ENCODE measurements at regions not wholly inside any gene's neighbourhood (a gene's known extent, or its start where the extent isn't known, plus 50 kb on each side); places are given as distances from the start of the nearest gene placed in this dataset.

- intact Hi-C loops (cut with DNase I): no loop called here
- H3K27me3 ChIP-seq: no peaks in the 10 kb centered on the region
- no peak for DNase-seq
- H3K27ac ChIP-seq: no peak overlapping the region
- 91 to 92% (median 91%) methylated on average over 5 of the region's 5 CpGs for WGBS, 3 donors
- H3K36me3 ChIP-seq: no peaks in the 10 kb centered on the region
- no peaks in the 10 kb centered on the region for H3K9me3 ChIP-seq
- no peak overlapping the region for H3K4me3 ChIP-seq
- no peaks in the 10 kb centered on the region for H3K4me1 ChIP-seq (ENCODE audit: insufficient read depth)
- TF ChIP-seq CTCF (IDR thresholded peaks at IDR 0.05) (no peak), POLR2A (IDR thresholded peaks at IDR 0.05) (no peak), EP300 (IDR thresholded peaks at IDR 0.05) (no peak)
Observed at GRCh38 chr3:20698896-20699295, 512.9 kb upstream of the SGO1 start.

GRCh38 chr3:20696388-20697150 lies 510.6 kb upstream of the SGO1 start:
- intact Hi-C loops (cut with DNase I): no loop called here
- no peak for TF ChIP-seq EP300 (IDR thresholded peaks at IDR 0.05)
- TF ChIP-seq CTCF (IDR thresholded peaks at IDR 0.05): no peak
- no peak for TF ChIP-seq POLR2A (IDR thresholded peaks at IDR 0.05)
- H3K36me3 ChIP-seq: no peaks in the 10 kb centered on the region
- no peak overlapping the region for H3K4me3 ChIP-seq
- no peak for DNase-seq
- no peak overlapping the region for H3K27ac ChIP-seq
- no peaks in the 10 kb centered on the region for H3K9me3 ChIP-seq
- 83 to 87% (median 87%) methylated on average over 4 of the region's 4 CpGs for WGBS, 3 donors
- H3K4me1 ChIP-seq (ENCODE audit: insufficient read depth): no peaks in the 10 kb centered on the region
- no peaks in the 10 kb centered on the region for H3K27me3 ChIP-seq

- Histone ChIP-seq H3K4me3 (no peak overlapping the region), H3K9me3 (no peaks in the 10 kb centered on the region), H3K27ac (no peak overlapping the region), H3K36me3 (no peaks in the 10 kb centered on the region), H3K27me3 (no peaks in the 10 kb centered on the region), H3K4me1 (ENCODE audit: insufficient read depth) (no peaks in the 10 kb centered on the region)
- no peak for DNase-seq
- intact Hi-C loops (cut with DNase I): no loop called here
- TF ChIP-seq CTCF (IDR thresholded peaks at IDR 0.05) (no peak), POLR2A (IDR thresholded peaks at IDR 0.05) (no peak), EP300 (IDR thresholded peaks at IDR 0.05) (no peak)
- 14 to 24% (median 23%) methylated on average over 2 of the region's 2 CpGs for WGBS, 3 donors
Observed at GRCh38 chr3:20692675-20693074, 506.7 kb upstream of the SGO1 start.

GRCh38 chr3:20683910-20684309 lies 497.9 kb upstream of the SGO1 start:
- intact Hi-C loops (cut with DNase I): no loop called here
- no peak overlapping the region for H3K4me3 ChIP-seq
- 12 to 21% (median 14%) methylated on average over 3 of the region's 3 CpGs for WGBS, 3 donors
- H3K36me3 ChIP-seq: no peaks in the 10 kb centered on the region
- H3K4me1 ChIP-seq (ENCODE audit: insufficient read depth): peaks cover 1% of the 10 kb centered on the region
- TF ChIP-seq EP300 (IDR thresholded peaks at IDR 0.05): no peak
- TF ChIP-seq CTCF (IDR thresholded peaks at IDR 0.05): no peak
- TF ChIP-seq POLR2A (IDR thresholded peaks at IDR 0.05): no peak
- H3K9me3 ChIP-seq: no peaks in the 10 kb centered on the region
- peak in 1 of 5 donors; percentile 7 for DNase-seq
- no peaks in the 10 kb centered on the region for H3K27me3 ChIP-seq
- peak overlapping the region in 1 of 2 donors; percentile 15 for H3K27ac ChIP-seq
